Inflammatory macrophage treated with lipopolysaccharide for 1 hour (primary cell): ENCODE measurements at regions not wholly inside any gene's neighbourhood (a gene's known extent, or its start where the extent isn't known, plus 50 kb on each side); places are given as distances from the start of the nearest gene placed in this dataset.
A peak's percentile ranks its signal among the peaks of the same experiment; 100 is the strongest.

Experiments used
- DNase-seq, 2 donors: peaks; one replicate each; pipeline ENCODE4 v3.0.0-alpha.2; 2020 to 2022

DNA sequence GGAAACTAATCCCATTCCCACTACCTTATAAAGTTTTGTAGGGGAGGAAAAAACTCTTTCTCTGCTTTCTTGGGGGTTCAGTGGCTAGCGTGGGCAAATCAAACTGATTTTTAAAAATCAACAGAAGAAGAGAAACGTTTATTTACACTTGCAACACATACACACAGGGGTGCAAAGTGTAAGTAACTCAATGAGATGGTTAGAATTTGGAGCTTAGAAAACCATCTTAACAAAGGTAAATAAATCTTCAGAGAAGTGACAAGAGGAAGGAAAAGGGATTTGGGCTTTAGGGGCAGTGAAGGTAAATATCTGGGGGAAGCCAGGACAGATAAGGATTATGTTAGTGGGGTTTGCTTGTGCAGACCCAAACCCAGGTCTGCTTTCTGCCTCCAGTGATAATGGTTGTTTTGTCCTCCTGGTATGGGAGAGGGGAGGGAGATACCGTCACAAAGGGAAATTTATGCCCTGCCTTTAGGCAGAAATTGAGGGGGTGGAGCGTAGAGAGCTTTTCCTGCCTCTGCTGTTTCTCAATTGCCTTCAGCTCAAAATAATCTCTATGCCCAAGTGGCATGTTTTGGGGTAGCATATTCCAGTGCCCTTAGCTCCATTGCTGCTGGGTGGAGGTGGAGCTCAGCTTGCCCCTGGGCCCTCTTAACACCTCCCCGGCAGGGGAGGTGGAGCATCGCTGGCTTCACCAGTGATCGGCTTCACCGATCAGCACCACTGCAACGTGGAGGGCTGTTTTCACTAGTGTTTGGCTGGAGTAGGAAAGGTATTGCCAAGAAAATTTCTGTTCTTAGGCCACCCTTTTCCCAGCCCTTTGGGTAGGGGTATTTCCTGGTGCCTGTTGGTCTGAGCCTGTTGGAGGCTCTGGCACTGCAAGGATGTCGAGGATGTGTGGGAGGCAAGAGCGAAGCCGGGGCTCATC lies 92.2 kb downstream of the TEX51 start:
- no peak for DNase-seq

DNA sequence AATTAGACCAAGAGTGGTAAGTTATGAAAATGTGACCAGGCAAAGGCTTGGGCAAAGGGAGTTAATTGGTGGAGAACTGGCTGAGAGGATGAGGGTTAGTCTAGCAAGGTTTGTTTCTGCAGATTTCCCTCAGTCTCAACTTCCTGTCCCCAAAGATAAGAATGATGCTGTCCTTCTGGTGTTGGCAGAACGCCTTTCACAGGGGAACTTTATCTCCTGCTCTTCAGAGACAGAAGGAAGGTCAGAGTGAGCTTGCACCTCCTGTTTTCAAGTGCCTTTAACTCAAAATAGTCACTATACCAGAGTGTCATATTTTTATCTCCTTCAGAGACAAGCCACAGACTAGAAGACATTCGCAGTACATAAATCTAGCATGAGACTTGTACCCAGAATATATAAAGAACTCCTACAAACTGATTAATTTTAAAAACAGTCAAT lies 95.7 kb downstream of the TEX51 start:
- no peak for DNase-seq

DNA sequence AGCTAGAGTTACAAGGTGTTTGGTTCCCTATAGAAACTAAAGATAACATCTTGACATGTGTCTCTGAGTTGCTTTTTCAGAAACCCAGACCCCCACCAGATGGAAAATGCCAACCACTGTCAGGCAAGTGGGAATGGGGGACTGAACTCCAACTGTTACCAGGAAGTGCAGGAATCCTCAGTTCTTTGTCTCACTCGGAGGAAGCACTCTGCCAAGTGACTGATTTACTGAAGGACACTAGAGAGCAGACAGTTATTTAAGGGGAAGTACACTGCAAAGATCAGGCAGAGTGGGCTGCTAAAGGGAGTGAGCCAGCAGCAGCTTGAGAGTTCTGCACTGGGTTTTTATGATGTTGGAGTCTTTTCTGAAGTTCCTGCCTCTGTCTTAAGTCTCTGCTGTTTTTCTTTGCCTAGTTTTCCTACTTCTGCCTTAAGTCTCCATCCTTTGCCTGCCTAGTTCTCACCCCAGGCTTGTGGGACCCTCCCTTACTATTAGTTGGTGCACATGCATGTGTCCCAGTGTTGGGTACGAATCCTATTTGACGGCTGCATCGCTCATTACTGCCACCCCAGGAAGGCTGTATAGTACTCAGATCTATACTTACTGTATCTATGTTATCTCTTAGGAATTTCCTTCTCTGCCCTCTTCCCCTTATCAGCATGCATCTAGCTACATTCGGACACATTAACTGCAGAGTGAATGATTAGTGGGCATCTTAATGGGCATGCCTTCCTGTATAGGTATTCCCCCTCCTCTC lies 97.1 kb downstream of the TEX51 start:
- DNase-seq, result peak in 1 of 2 donors; percentile 23

DNA sequence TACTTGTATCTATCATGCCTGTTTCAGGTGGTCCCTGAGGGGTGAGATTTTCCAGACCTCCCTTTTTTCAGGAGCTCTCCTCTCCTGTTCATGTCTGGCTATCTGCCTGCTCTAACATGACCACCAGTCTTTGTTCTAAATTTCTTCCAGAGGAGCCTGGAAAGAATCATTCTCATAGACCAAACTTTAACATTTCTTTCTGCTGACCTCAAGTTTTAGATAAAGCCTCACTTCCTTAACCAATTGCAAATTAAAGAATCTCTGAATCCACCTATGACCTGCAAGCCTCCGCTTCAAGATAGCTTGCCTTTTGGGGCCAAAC lies 97.6 kb downstream of the TEX51 start:
- no peak for DNase-seq
